ENCODE measurements at regions not wholly inside any gene's neighbourhood (a gene's known extent, or its start where the extent isn't known, plus 50 kb on each side); places are given as distances from the start of the nearest gene placed in this dataset.

DNA sequence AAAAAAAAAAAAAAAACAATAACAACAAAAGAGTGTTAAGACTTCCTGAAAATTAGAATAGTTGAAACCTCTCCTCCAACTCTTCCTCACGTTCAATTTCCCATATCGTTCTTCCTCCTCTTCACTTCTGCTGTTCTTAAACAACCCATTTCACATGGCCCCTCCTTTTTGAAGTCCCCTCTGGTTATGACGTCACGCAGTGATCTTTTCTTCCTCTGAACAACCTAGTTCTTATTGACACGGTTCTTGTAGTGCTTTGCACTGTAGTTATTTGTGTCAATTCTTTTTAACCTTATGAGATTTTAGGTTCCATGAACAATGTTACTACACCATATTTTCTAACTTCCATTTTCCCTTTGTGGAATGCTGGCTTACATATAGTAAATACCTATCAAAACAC lies 69.5 kb upstream of the RGPD4 start:
- no peaks in the 10 kb centered on the region for H3K36me3 ChIP-seq (ENCODE audit: insufficient read depth, low read length)
- no peaks in the 10 kb centered on the region for H3K9me2 ChIP-seq (ENCODE audit: insufficient read depth, low read length)
- no peak for TF ChIP-seq POLR2AphosphoS5 (IDR thresholded peaks at IDR 0.05)
- no peak for TF ChIP-seq RAD21 (conservative IDR thresholded peaks at IDR 0.05)
- TF ChIP-seq EP300 (conservative IDR thresholded peaks at IDR 0.05; ENCODE audit: poor library complexity, severe bottlenecking): no peak
- no peak for TF ChIP-seq SMC3 (conservative IDR thresholded peaks at IDR 0.05; ENCODE audit: poor library complexity)
- no peak for TF ChIP-seq TAF1 (IDR thresholded peaks at IDR 0.05; ENCODE audit: low read depth)
- TF ChIP-seq, protein P1, sequence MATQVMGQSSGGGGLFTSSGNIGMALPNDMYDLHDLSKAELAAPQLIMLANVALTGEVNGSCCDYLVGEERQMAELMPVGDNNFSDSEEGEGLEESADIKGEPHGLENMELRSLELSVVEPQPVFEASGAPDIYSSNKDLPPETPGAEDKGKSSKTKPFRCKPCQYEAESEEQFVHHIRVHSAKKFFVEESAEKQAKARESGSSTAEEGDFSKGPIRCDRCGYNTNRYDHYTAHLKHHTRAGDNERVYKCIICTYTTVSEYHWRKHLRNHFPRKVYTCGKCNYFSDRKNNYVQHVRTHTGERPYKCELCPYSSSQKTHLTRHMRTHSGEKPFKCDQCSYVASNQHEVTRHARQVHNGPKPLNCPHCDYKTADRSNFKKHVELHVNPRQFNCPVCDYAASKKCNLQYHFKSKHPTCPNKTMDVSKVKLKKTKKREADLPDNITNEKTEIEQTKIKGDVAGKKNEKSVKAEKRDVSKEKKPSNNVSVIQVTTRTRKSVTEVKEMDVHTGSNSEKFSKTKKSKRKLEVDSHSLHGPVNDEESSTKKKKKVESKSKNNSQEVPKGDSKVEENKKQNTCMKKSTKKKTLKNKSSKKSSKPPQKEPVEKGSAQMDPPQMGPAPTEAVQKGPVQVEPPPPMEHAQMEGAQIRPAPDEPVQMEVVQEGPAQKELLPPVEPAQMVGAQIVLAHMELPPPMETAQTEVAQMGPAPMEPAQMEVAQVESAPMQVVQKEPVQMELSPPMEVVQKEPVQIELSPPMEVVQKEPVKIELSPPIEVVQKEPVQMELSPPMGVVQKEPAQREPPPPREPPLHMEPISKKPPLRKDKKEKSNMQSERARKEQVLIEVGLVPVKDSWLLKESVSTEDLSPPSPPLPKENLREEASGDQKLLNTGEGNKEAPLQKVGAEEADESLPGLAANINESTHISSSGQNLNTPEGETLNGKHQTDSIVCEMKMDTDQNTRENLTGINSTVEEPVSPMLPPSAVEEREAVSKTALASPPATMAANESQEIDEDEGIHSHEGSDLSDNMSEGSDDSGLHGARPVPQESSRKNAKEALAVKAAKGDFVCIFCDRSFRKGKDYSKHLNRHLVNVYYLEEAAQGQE (IDR thresholded peaks at IDR 0.05; ENCODE audit: borderline replicate concordance): no peak
- TF ChIP-seq MXI1 (conservative IDR thresholded peaks at IDR 0.05; ENCODE audit: poor library complexity, severe bottlenecking): no peak
- TF ChIP-seq, protein P2, sequence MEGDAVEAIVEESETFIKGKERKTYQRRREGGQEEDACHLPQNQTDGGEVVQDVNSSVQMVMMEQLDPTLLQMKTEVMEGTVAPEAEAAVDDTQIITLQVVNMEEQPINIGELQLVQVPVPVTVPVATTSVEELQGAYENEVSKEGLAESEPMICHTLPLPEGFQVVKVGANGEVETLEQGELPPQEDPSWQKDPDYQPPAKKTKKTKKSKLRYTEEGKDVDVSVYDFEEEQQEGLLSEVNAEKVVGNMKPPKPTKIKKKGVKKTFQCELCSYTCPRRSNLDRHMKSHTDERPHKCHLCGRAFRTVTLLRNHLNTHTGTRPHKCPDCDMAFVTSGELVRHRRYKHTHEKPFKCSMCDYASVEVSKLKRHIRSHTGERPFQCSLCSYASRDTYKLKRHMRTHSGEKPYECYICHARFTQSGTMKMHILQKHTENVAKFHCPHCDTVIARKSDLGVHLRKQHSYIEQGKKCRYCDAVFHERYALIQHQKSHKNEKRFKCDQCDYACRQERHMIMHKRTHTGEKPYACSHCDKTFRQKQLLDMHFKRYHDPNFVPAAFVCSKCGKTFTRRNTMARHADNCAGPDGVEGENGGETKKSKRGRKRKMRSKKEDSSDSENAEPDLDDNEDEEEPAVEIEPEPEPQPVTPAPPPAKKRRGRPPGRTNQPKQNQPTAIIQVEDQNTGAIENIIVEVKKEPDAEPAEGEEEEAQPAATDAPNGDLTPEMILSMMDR (IDR thresholded peaks at IDR 0.05; ENCODE audit: poor library complexity, severe bottlenecking): no peak
- TF ChIP-seq EZH2 (IDR thresholded peaks at IDR 0.05; ENCODE audit: borderline replicate concordance, insufficient read depth, low read length, poor library complexity, severe bottlenecking): no peak
- H3K9ac ChIP-seq (ENCODE audit: low read length): no peak overlapping the region
- no peak overlapping the region for H2AFZ ChIP-seq (ENCODE audit: low read depth, low read length)
- H3K4me2 ChIP-seq (ENCODE audit: low read length): no peak overlapping the region
- H3K9me3 ChIP-seq (ENCODE audit: low read length): no peaks in the 10 kb centered on the region
- no peaks in the 10 kb centered on the region for H4K20me1 ChIP-seq (ENCODE audit: insufficient read depth)
- H3F3A ChIP-seq (ENCODE audit: insufficient read depth, low read length, poor library complexity, severe bottlenecking): no peaks in the 10 kb centered on the region
- H3K27me3 ChIP-seq (ENCODE audit: insufficient read depth, low read depth, low read length): no peaks in the 10 kb centered on the region
- H3K4me3 ChIP-seq (ENCODE audit: low read length): no peak overlapping the region
- H3K27ac ChIP-seq (ENCODE audit: low read length): no peak overlapping the region
- H3K79me2 ChIP-seq (replicated peaks; ENCODE audit: insufficient read depth, low read length): no peaks in the 10 kb centered on the region

DNA sequence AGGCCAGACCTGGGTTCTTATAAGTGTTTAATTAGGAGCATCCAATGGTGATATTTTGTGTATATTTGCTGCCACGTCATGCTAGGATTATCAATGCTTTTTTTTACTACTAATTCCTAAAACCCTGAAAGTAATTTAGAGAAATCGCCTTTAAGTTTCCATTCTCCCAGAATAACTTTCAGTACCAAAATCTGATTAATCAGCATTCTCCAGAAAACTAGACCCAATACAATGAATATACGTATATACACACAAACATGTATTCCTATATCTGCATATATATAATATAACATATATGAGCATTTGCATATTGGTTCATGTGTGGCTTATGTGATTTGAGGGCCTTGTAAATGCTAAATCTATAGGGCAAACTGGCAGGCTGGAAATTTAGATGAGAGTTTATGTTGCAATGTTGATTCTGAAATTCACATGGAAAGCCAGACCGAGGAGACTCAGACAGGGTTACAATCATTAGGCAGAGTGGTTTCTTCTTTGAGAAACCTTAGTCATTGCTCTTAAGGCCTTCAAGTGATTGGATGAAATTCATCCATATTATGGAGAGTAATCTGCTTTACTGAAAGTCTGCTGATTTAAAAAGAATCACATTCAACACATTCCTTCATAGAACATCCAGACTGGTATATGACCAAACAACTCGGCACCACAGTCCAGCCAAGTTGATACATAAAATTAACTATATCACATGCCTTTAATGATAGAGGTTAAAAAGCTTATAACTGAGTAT lies 65.9 kb upstream of the RGPD4 start:
- Histone ChIP-seq H3K27ac (ENCODE audit: low read length) (no peak overlapping the region), H3K4me2 (ENCODE audit: low read length) (no peak overlapping the region), H3K9me3 (ENCODE audit: low read length) (no peaks in the 10 kb centered on the region), H3K36me3 (ENCODE audit: insufficient read depth, low read length) (no peaks in the 10 kb centered on the region), H3K9ac (ENCODE audit: low read length) (no peak overlapping the region), H3K27me3 (ENCODE audit: insufficient read depth, low read depth, low read length) (no peaks in the 10 kb centered on the region), H3K4me3 (ENCODE audit: low read length) (no peak overlapping the region), H2AFZ (ENCODE audit: low read depth, low read length) (no peak overlapping the region), H3K79me2 (replicated peaks; ENCODE audit: insufficient read depth, low read length) (no peaks in the 10 kb centered on the region), H3F3A (ENCODE audit: insufficient read depth, low read length, poor library complexity, severe bottlenecking) (no peaks in the 10 kb centered on the region), H3K9me2 (ENCODE audit: insufficient read depth, low read length) (no peaks in the 10 kb centered on the region), H4K20me1 (ENCODE audit: insufficient read depth) (no peaks in the 10 kb centered on the region)
- TF ChIP-seq, protein P1 (IDR thresholded peaks at IDR 0.05; ENCODE audit: borderline replicate concordance): no peak
- no peak for TF ChIP-seq RAD21 (conservative IDR thresholded peaks at IDR 0.05)
- TF ChIP-seq POLR2AphosphoS5 (IDR thresholded peaks at IDR 0.05): no peak
- TF ChIP-seq EP300 (conservative IDR thresholded peaks at IDR 0.05; ENCODE audit: poor library complexity, severe bottlenecking): no peak
- TF ChIP-seq EZH2 (IDR thresholded peaks at IDR 0.05; ENCODE audit: borderline replicate concordance, insufficient read depth, low read length, poor library complexity, severe bottlenecking): no peak
- TF ChIP-seq, protein P2 (IDR thresholded peaks at IDR 0.05; ENCODE audit: poor library complexity, severe bottlenecking): no peak
- TF ChIP-seq SMC3 (conservative IDR thresholded peaks at IDR 0.05; ENCODE audit: poor library complexity): no peak
- no peak for TF ChIP-seq MXI1 (conservative IDR thresholded peaks at IDR 0.05; ENCODE audit: poor library complexity, severe bottlenecking)
- TF ChIP-seq TAF1 (IDR thresholded peaks at IDR 0.05; ENCODE audit: low read depth): no peak
